HepG2 (cell line): ENCODE measurements at regions not wholly inside any gene's neighbourhood (a gene's known extent, or its start where the extent isn't known, plus 50 kb on each side); places are given as distances from the start of the nearest gene placed in this dataset.

Source experiments
- ATF6 ChIP-seq: sonication (generic); formaldehyde crosslinking; conservative IDR thresholded peaks from 2 replicates; pipeline ENCODE4 v1.4.0; 2020; ENCODE audit warnings: missing genetic modification reagents
- CREM ChIP-seq, 2 experiments: sonication (generic) in 1 of 2; formaldehyde crosslinking in 1 of 2; IDR thresholded peaks; 2 replicates each; pipeline versions ENCODE4 v1.4.0 to v1.6.1; 2016 to 2020; ENCODE audit warnings: antibody characterized with exemption in 1 of 2, mild to moderate bottlenecking in 1 of 2, missing genetic modification reagents in 1 of 2
- CTCF ChIP-seq: sonication (generic); formaldehyde crosslinking; IDR thresholded peaks from 2 replicates; pipeline ENCODE4 v1.5.0; 2020; ENCODE audit warnings: mild to moderate bottlenecking, missing genetic modification reagents, moderate library complexity
- DNMT1 ChIP-seq: sonication (generic); formaldehyde crosslinking; IDR thresholded peaks from 2 replicates; pipeline ENCODE4 v1.5.1; 2020; ENCODE audit warnings: mild to moderate bottlenecking, missing genetic modification reagents
- ETS1 ChIP-seq: sonication (generic); formaldehyde crosslinking; IDR thresholded peaks from 2 replicates; pipeline ENCODE4 v1.4.0; 2020; ENCODE audit warnings: missing genetic modification reagents
- FOXP1 ChIP-seq, 2 experiments: fragments of 450-650 bp in 1 of 2; IDR thresholded peaks; 2 replicates each; pipeline ENCODE4 v1.6.1; 2017 to 2018; ENCODE audit warnings: antibody characterized with exemption in 1 of 2
- MXI1 ChIP-seq: IDR thresholded peaks from 3 replicates; pipeline ENCODE4 v1.6.1; 2012; ENCODE audit warnings: low read depth, low read length, inconsistent platforms, borderline replicate concordance
- POLR2A ChIP-seq, 2 experiments: IDR thresholded peaks; 2 replicates each; pipeline ENCODE4 v1.6.1; 2011; ENCODE audit warnings: low read depth in 2 of 2, low read length in 2 of 2, mild to moderate bottlenecking in 1 of 2, moderate library complexity in 1 of 2; ENCODE audit not compliant: insufficient read depth in 1 of 2
- RELA ChIP-seq: sonication (generic); formaldehyde crosslinking; IDR thresholded peaks from 2 replicates; pipeline ENCODE4 v1.4.0; 2020; ENCODE audit warnings: missing genetic modification reagents
- TAF1 ChIP-seq: sonication (generic); formaldehyde crosslinking; IDR thresholded peaks from 2 replicates; pipeline ENCODE4 v1.4.0; 2020; ENCODE audit warnings: missing genetic modification reagents
- TBP ChIP-seq: sonication (generic); formaldehyde crosslinking; IDR thresholded peaks from 2 replicates; pipeline ENCODE4 v1.5.0; 2020; ENCODE audit warnings: missing genetic modification reagents
- TP53 ChIP-seq: sonication (generic); formaldehyde crosslinking; conservative IDR thresholded peaks from 2 replicates; pipeline ENCODE4 v1.4.0; 2020; ENCODE audit warnings: missing genetic modification reagents
- ZFP36L1 ChIP-seq: sonication (generic); formaldehyde crosslinking; IDR thresholded peaks from 2 replicates; pipeline ENCODE4 v1.8.0; 2022; ENCODE audit warnings: mild to moderate bottlenecking, missing genetic modification reagents, moderate library complexity
- ZNF180 ChIP-seq: sonication (generic); formaldehyde crosslinking; IDR thresholded peaks from 2 replicates; pipeline ENCODE4 v1.4.0; 2020; ENCODE audit warnings: low read depth, missing genetic modification reagents, borderline replicate concordance

GRCh38 chr2:7730990-7731389, 813.8 kb downstream of the RNF144A start:
- TF ChIP-seq ZFP36L1: no peak
- TF ChIP-seq DNMT1 (CRISPR knock-in tag): no peak
- no peak for TF ChIP-seq ZNF180 (CRISPR knock-in tag)
- no peak for TF ChIP-seq MXI1
- no peak for TF ChIP-seq POLR2A (IDR thresholded peaks at IDR 0.05; ENCODE audit: insufficient read depth in 1 of 2, low read depth in 2 of 2, low read length in 2 of 2)
- no peak for TF ChIP-seq ETS1 (CRISPR knock-in tag)
- TF ChIP-seq TP53 (CRISPR knock-in tag): no peak
- no peak for TF ChIP-seq ATF6
- TF ChIP-seq FOXP1 (IDR thresholded peaks at IDR 0.05): no peak
- TF ChIP-seq FOXP1 (CRISPR knock-in tag; IDR thresholded peaks at IDR 0.05): no peak
- no peak for TF ChIP-seq CREM (IDR thresholded peaks at IDR 0.05)
- no peak for TF ChIP-seq CREM (CRISPR knock-in tag; IDR thresholded peaks at IDR 0.05)
- TF ChIP-seq TAF1 (CRISPR knock-in tag): no peak
- no peak for TF ChIP-seq RELA
- TF ChIP-seq CTCF (CRISPR knock-in tag): no peak
- no peak for TF ChIP-seq TBP (CRISPR knock-in tag)
